GM18505 (cell line): ENCODE measurements at regions not wholly inside any gene's neighbourhood (a gene's known extent, or its start where the extent isn't known, plus 50 kb on each side); places are given as distances from the start of the nearest gene placed in this dataset.
"Not testable (repeated sequence)": the region's sequence is repeated elsewhere in the genome, so short reads cannot be mapped to it uniquely, and the experiment has no call there.

Experiments used
- ATAC-seq: cut with Tn5 transposase; IDR thresholded peaks from one replicate; pipeline ENCODE4 v1.9.1; 2021; ENCODE audit not compliant: unreplicated experiment
- POLR2A ChIP-seq: IDR thresholded peaks from 4 replicates; pipeline ENCODE4 v1.6.1; 2011; ENCODE audit warnings: borderline replicate concordance; ENCODE audit not compliant: insufficient read depth, insufficient read length; ENCODE audit errors: extremely low read depth

DNA sequence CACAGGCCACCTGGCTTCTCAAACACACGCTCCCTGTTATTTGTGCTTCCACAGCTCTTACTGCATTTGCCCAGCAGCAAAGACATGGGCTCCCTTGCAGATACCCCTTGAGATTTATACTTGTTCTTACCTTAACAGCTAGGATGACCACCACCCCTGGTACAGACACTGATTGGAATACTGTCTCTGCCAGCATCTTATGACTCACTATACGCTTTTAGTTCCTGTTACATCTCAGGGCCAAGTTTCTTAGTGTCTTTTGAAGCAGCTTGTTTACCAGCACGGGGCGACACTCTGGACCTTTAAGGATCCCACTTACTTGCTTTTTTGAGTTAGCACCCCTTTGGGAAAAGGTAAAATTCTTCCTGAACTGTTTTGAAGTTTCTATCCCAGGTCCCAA, 874.8 kb downstream of the KCNT2 start:
- no peak for ATAC-seq
- no peak for TF ChIP-seq POLR2A

DNA sequence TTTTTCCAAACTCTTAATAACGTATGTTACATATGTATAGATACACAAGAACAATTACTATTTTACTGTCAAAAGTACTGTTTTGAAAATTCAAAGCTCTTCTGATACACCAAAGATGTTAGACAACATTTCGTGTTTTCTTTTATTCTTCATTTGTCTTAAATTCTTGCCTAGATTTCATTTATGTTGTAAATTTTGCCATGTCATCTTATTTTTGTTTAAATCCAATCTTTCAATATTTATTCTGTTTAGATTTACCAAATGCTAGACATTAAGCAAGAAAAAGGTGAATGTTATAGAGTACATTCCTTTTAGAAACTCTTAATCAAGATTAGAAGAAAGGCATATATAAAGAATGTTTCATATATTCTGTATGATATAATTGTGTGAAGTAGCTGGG, 876.9 kb downstream of the KCNT2 start:
- no peak for ATAC-seq
- TF ChIP-seq POLR2A: no peak

DNA sequence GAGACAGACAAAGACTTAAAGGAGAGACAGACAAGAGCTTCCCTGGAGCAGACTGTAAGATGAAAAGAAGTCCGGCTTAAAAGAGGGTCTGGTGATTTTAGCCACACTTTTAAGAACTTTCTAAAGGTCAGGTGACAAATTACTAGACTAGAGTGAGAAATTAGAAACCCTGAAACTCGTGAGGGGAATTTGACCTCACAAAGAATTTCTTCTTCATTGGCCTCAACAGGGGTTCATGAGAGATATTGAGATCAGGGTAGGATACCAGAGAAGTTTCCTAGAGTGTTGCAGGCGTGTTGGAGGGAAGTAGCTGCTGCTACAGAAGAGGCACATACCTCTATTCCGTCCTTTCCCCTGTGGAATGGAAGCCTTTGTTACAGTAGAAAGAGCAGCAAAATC, 884.4 kb downstream of the KCNT2 start:
- TF ChIP-seq POLR2A: no peak
- no peak for ATAC-seq

DNA sequence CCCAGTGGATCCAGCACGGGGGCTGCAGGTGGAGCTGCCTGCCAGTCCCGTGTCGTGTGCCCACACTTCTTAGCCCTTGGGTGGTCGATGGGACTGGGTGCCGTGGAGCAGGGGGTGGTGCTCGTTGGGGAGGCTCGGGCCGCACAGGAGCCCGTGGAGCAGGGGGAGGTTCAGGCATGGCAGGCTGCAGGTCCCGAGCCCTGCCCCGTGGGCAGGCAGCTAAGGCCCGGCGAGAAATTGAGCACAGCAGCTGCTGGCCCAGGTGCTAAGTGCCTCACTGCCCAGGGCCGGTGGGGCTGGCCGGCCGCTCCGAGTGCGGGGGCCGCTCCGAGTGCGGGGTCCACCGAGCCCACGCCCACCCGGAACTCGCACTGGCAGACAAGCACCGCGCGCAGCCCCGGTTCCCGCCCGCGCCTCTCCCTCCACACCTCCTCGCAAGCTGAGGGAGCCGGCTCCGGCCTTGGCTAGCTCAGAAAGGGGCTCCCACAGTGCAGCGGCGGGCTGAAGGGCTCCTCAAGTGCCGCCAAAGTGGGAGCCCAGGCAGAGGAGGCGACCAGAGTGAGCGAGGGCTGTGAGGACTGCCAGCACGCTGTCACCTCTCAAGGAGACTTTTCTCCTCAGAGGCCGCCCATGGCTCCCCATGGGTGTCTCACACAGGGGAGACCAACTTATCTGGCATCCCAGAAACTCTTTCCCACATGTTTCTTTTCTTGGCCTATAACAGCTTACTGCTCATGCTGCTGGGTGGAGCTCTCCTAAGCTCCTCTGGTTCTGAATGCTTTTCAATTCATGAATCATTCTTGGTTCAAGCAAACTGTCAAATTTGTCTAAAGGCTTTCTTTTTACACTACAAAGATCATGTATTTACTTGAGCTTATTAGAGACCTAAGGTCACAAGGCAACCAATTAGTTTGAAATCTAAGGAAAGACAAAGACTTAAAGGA, 885.1 kb downstream of the KCNT2 start:
- ATAC-seq: not testable (repeated sequence)

DNA sequence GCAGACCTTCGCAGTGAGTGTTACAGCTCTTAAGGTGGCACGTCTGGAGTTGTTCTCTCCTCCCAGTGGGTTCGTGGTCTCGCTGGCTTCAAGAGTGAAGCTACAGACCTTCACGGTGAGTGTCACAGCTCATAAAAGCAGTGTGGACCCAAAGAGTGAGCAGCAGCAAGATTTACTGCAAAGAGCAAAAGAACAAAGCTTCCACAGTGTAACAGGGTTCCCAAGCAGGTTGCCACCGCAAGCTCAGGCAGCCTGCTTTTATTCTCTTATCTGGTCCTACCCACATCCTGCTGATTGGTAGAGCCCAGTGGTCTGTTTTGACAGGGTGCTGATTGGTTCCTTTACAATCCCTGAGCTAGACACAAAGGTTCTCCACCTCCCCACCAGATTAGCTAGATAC, 886.1 kb downstream of the KCNT2 start:
- ATAC-seq: not testable (repeated sequence)

DNA sequence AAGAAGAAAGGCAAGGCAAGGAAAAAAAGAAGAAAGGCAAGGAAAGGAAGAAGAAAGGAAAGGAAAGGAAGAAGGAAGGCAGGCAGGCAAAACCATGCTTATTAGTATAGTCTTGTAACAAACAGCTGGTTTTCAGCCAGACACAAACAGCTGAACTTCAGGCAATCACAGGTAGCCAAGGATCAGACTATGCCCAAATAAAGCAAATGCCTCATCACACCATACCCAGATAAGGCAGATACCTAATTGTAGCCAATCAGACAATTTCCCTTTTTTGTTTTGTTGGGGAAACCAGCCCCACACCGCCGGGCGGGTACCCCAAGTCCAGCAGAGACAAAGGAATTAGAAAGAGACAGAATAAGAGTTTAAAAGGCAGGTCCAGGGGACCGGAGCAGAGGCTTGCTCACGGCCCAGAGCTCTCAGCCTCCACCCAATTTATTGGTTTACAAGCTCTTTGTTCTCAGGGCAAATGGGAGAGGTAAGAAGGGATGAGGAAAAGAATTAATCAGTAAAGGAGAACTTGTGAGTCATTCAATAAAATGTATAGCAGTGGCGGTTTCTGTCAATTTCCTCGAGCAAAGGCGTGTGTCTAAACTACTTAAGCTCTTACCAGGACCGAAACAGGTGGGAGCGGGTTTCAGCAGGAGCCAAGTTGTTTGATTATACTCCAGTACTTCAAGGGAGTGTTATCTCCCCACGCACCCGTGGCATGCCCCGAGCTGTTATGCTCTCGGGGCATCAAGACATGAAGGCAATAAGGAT, 886.8 kb downstream of the KCNT2 start:
- TF ChIP-seq POLR2A: no peak
- no peak for ATAC-seq

DNA sequence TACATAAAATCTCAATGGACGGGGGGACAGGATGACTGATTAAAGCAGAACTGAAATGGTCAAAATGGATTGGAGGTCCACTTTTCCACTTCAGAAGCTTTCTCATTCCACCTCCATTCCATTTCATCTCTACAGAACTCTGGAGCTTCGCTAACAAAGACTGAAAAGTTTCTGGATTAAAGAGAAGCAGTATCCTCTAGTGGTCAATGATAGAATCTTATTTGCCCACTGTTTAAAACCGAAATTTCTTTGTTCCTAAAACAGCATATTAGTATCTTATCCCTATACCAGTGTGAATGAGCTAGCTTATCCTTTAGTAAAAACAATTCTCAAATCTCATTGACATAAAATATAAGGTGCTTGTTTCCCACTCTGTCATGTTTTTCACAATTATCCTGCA, 890.6 kb downstream of the KCNT2 start:
- ATAC-seq: no peak
- no peak for TF ChIP-seq POLR2A

DNA sequence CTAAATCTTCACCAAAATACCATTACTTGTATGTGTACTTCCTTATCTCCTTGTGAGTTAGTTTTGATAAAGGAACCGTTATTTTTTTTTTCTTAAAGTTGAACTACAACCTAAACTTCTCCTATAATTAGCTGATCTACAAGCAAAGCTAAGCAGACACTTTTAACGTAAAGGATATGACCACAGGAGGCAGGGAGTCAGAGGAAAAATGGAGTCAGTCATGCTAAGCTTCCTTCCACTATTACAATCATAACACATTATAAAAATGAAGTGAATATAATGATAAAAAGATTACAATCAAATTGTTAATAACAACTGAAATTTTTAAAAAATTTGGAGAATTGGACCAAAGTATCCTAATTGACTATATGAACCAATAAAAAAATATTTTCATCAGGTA, 892.6 kb downstream of the KCNT2 start:
- ATAC-seq: no peak
- no peak for TF ChIP-seq POLR2A

DNA sequence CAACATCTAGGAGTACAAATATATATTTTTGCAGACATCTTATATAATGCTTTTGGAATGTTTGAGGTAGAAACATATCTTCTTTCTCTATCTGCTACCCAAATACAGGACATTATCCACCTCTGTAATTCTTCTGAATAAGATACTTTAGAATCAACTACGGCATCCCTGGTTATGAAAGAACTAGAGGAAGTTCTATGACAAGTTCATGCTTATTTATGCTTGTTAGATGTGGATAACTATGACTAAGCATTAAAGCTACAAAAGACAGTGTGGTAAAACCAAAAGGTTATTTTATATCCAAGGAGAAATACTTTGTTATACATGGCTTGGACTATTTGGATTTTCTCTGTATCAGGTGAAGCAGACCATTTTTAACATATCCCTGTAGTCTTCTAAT, 894.0 kb downstream of the KCNT2 start:
- no peak for ATAC-seq
- TF ChIP-seq POLR2A: no peak

DNA sequence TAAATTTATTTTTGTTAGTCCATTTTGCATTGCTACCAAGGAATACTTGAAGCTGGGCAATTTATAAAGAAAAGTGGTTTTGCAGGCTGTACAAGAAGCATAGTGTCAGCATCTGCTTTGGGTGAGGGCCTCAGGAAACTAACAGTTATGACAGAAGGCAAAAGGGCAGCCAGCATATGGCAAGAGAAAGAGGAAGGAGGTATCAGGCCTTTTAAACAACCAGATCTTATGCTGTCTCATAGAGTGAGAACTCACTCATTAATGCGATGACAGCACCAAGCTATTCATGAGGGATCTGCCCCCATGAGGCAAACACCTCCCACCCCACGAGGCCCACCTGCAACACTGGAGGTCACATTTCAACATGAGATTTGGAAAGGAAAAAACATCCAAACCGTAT, 898.4 kb downstream of the KCNT2 start:
- ATAC-seq: no peak
- TF ChIP-seq POLR2A: no peak

DNA sequence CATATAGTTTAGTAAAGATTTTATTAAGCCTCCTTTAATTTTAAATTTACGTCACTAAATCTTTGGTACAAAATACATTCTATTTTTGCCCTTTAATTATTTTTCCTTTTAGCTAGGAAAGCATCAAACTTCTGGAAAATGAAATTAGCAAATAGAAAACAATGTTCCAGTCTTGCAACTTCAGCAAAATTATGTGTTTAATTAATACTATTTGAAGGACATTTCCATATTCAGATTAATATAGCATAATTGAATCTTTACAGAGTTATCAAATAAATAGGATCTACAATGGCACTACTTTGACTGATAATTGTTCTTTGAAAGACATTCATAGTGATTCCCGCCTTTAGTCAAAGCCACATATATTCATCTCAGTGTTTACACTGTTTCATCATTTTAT, 904.2 kb downstream of the KCNT2 start:
- TF ChIP-seq POLR2A: no peak
- ATAC-seq: no peak

DNA sequence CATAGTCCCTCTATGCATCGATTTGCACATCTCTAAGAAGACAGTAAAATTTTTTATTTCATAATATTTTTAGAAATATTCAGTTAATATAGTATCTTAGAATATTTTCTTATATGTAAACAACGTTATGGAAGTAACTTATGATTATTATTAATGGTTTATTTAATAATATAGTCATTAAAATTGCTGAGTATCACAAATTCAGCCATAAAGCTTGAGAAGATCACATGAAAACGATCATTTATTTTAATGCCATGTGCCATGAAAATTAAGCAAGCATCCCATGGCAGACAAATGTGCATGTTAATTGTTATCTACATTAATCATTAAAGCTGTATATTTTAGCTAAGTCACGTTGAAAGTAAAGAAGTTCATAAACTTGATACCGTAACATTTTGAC, 907.1 kb downstream of the KCNT2 start:
- ATAC-seq: no peak
- no peak for TF ChIP-seq POLR2A

DNA sequence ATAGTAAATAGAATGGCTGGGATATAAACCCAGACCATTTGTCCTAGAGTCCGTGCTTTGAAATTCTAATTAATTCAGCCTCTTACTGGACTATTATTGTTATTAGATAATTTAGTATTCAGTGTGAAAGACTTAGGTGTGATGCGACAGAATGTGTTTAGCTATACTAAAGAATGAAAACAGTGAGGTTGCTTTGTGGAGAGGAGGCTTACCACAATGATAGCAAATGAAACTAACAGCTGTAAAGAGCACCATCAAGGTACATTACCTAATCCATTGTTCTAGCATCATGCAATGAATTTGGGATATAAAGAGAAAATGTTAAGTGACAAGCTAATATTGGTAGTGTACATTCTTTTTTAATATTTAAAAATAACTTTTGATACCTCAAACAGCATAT, 911.1 kb downstream of the KCNT2 start:
- peak; percentile 97 for ATAC-seq
- TF ChIP-seq POLR2A: no peak

DNA sequence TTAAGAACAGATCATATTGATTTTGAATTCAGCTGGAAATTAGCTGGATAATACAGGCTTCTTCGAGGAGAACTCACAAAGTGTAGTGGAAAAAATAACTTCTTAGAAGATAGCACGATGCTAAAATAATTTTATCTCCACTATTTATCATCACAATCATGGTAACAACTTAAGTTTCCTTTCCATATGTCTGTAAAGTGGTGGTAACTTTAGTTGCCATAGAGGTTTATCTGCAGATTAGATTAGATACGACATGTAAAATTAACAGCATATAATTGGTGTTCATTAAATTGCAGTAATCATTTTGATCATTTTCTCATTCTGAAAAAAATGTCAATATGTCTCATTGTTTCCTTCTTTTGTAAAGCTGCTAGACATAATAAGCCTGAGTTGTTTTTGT, 921.5 kb downstream of the KCNT2 start:
- TF ChIP-seq POLR2A: no peak

DNA sequence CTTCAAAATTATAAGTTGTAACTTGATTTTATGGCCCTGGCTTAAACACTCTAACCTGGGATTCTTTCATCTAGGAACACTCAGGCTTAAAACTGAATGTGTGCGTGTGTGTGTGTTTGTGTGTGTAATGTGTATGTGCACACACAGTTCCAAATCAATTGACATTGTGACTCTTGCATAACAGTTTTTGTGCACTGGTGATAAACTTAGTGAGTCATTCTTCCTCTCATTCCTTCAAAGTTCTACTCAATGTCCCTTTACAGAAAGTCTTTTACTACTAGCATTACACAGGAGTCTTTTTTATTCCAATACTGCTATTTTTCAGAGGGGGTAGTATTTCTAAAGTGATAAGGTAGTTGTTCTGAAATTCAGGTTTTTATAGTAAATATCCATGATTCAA, 943.6 kb downstream of the KCNT2 start:
- no peak for TF ChIP-seq POLR2A
- ATAC-seq: no peak

More for the DNA sequence above, 921.5 kb downstream of the KCNT2 start:
- no peak for ATAC-seq
